Tongue (tissue), 1 donor: ENCODE measurements at regions not wholly inside any gene's neighbourhood (a gene's known extent, or its start where the extent isn't known, plus 50 kb on each side); places are given as distances from the start of the nearest gene placed in this dataset.
"Not testable (repeated sequence)": the region's sequence is repeated elsewhere in the genome, so short reads cannot be mapped to it uniquely, and the experiment has no call there.

Source experiments
- DNase-seq: peaks from one replicate; pipeline ENCODE4 v3.0.0-alpha.2; 2015

DNA sequence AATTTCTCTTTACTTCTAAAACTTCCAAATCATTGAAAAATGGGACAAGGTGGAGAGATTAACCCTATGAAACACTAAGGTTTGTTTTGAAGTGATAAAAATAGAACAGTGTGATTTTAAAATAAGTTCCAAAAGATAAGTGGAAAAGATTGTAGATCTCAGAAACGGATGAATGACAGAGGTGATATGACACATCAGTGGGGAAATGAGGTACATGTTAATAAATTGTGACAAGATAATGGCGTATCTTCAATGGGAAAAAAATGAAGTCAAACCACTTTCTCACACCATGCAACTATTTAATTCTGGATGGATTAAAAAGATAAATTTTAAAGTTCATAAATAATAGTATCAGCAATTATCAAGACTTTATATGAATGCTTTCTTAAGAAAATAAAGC, 159.7 kb upstream of the VWC2 start:
- no peak for DNase-seq

DNA sequence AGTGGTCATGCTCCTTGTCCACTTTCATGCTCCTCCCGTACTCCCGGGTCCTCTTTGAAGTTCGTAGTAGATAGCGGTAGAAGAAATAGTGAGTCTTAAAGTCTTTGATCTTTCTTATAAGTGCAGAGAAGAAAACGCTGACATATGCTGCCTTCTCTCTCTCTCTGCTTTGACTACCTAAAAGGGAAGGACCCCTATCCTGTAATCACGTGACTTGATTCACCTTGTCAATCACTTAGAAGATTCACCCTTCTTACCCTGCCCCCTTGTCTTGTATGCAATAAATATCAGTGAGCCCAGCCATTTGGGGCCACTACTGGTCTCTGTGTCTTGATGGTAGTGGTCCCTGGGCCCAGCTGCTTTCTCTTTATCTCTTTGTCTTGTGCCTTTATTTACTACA, 158.5 kb upstream of the VWC2 start:
- not testable (repeated sequence) for DNase-seq

DNA sequence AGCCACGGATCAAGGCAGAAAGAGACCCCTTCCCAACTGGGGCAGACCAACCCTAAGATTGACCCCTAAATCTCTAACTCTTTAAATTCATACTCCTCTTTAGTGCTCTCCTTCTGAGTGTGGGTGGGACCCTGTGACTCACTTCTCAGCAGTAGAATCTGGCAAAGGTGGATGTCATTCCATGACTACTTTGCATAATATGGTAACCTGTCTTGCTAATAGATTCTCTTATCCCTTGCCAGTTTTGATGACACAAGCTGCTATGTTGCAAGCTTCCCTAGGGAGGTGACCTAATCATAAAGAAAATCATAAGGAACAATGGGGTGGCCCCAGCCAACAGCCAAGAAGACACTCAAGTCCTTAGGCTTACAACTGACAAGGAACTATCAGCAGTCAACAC, 155.4 kb upstream of the VWC2 start:
- no peak for DNase-seq

DNA sequence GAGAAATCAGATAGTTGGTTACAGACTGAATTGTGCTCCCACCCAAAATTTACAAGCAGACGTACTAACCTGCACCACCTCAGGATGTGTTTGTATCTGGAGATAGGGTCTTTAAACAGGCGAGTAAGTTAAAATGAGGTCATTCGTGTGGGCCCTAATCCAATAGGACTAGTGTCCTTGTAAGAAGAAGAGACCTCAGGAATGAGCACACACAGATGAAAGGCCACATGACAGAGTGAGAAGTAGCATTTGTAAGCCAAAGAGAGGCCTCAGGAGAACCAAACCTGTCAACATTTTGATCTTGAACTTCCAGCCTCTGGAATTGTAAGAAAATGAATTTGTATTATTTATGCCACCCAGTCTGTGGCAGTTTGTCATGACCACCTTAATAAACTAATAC, 149.5 kb upstream of the VWC2 start:
- DNase-seq = no peak

DNA sequence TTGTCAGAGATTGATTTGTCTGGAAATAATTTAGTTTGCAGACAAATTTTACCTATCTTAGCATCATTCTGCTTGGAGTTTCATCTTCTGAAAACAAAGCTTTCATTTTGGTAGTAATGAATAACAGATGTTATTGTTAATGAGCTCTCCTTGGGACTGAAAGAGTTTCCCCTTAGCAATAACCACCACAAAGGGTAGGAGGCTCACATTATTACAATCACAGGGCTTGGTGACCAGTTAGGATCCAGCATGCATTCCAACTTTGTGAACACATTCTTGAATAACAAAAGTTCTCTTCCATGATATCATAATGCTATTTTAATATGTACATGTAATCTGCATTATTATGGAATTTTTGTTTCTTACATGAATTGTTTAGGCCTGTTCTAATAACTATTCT, 148.8 kb upstream of the VWC2 start:
- peak; percentile 12 for DNase-seq

DNA sequence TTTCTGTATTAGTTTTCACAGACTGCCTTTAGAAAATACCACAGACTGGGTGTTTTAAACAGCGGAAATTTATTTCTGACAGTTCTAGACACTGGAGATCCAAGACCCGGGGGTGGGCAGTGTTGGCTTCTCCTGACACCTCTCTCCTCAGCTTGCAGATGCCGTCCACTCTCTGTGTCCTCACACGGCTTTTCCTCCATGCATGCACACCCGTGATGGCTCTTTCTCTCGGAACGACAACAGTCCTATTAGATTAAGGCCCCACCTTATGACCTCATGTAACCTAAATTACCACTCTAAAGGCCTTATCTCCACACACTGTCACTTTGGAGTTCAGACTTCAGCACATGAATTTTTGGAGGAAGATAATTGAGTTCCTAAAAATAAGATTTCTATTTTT, 142.9 kb upstream of the VWC2 start:
- DNase-seq = no peak

DNA sequence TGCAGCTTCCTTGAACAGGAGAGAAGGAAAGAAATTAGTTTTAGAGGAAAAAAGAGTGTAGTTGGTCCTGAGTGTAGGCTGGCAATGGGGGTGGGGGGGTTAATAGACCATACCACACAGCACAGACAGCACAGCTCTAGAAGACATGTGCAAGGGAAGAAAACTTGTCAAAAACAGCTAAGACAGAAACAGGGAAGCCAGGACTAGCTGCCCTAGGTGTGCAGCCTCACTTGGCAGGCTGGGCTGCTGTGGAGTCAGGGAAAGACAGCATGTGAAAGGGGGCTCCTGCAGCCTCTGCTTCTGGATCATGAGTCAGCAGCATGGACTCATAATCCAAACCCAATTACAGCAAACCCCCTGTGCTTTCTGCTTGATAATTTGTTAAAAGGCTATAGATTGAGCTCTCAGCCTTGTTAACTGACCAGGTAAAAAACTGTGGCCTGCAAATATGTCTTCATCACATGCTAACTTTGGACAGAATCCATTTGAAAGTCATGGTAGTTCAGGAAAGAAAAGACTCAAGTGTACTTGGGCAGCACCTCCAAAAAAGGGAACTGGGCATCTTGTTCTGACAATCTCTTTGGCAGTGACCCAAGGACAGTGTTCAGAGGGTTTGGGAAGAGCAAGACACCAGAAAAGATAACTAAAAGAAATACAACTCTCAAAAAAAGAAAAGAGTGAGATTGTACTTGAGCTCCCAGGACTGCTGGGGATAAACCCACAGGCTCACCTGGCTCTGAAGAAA, 142.2 kb upstream of the VWC2 start:
- DNase-seq = peak; percentile 5

DNA sequence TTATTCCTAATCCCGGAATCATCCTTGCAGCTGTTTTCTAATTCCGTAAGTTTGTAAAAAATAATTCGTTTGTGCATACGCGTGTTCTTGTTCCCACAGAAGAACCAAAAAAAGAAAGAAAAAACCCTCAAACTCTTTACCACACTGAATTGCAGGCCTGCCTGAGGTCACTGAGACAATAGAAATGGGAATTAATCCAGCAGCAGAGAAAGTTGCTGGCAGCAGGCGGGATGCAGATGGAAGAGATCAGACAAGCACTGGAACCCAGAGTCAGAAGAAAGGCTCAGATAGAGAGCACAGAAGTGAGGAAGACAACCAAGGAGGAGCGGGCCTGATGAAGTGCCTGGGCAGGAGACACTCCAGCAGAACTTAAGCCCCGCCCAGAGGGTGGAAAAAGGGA, 141.5 kb upstream of the VWC2 start:
- DNase-seq = peak; percentile 39

DNA sequence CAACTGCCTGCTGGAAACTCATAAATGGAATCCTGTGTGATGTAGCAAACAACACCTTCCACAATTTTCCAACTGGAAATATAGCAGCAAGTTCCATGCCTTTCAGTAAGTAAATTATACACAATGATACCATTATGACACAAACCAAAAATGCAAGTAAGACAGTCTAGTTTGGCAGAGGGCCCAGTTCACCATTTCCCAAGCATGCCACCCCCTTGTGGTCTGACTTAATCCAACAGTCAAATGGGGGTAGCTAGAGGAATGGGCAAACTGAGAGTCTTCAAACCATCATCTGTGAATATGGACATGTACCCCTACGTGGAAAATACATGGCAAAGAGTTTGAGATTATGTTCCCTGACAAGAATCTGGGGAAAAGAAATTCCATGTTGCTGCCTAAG, 137.6 kb upstream of the VWC2 start:
- DNase-seq = no peak

DNA sequence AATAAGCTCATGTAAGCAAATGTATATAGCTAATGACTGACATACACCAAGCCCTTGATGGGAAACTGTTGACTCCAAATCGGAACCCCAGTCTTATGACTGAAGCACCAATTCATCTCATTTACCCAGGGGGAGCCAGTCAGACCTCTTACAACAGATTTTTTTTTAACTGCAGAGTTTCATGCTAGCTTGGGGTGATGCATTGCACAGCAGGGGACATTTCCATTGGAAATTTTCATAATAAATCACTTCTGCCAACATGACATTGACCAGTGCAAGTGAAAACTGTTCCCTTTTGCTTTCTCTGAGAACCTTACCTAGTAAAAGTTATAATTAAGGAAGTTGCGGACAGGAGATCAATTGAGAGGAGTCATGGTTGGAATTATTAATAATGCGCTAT, 137.0 kb upstream of the VWC2 start:
- DNase-seq = no peak

DNA sequence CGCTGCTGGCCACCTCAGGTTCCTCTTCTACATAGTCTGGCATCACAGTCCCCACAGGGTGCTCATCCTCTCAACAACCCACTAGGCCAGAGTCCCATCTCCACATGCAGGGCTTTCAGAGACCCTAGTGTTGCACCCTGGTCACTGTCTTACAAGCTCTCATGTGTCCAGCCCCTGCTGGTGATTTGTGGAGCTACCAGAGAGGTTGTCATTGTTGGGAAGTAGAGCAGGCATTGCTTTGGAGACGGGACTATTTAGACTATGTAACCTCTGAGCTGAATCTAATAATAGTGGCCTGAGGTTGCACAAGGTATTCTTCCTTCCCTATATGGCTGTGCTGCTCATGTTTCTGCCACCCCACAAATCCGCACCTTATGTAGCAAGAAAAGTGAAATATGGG, 135.3 kb upstream of the VWC2 start:
- DNase-seq = no peak

DNA sequence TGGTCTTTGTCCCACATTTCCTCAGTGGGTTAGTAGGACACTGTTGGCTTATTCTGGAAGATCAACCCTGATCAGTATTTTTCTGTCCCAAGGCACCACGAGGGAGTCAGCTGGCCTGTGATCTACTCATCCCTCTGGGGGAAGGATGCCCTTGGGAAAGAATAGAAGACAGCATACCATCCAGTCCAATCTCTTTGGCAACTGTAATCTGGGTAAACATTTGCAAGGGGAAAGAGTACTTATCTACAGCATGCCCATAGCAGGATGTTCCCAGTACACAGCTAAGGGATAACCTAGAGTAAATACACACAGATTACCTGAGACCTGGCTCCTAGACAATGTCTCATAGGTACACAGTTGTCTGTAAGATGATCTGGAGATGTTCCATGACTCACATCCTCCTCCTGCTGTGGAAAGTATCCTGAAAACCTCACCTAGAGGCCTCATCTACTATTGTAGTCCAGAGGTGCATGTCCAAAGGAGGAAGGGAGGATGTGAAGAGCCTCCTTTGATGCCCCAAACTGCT, 134.3 kb upstream of the VWC2 start:
- DNase-seq = no peak

DNA sequence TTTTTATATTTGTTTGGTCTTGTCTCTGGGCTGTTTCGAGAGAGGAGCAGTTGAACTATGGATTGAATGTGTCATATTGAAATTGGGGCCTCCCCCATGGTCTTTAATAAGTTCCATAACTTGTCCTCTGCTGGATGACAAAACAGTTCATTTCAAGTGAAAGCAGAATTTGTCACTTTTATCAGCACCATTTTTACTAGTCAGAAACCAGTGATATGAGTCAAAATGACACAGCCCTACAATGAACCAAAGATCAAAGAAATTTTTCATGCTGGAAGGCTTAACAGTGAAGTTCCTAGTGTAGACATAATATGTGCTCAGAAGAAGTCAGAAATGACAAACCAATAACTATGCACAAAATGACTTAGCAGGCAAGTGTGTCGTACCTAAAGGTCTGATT, 133.6 kb upstream of the VWC2 start:
- no peak for DNase-seq

DNA sequence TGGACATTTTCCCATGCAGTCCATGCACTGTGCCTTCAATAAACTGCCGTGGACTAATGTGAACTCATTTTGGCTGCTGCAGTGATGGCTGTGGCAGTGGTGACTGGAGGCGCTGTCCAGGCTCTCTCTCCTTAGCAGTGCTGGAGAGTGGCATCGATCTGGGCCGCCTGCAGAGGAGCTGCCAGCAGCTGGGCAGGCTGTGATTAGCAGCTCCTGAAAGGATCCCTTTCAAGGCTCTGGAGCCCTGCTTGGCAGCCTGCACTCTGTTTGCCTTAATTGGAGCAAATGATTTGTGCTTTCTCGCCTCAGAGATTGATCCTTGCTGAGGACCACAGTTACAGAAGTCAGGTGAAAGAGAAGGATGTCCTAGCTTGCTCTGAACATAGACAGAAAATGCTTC, 130.1 kb upstream of the VWC2 start:
- DNase-seq = peak; percentile 26

DNA sequence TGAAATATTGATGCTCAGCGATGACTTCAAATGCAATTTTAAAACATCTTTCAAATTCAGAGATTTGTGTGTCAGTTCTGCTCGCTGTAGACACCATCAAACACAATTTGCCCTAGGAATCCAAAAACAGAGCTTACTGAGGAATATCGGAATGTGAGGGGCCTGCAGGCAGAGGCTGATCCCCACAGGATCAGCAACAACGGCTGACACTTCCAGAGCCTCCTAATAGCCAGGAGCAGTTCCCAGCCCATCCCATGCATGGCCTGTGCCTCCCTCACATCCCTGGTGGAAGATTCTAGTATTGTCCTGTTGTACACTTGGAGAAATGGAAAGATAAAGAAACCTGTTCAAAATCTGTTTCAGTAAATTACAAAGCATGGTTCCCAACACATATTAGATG, 129.7 kb upstream of the VWC2 start:
- no peak for DNase-seq

DNA sequence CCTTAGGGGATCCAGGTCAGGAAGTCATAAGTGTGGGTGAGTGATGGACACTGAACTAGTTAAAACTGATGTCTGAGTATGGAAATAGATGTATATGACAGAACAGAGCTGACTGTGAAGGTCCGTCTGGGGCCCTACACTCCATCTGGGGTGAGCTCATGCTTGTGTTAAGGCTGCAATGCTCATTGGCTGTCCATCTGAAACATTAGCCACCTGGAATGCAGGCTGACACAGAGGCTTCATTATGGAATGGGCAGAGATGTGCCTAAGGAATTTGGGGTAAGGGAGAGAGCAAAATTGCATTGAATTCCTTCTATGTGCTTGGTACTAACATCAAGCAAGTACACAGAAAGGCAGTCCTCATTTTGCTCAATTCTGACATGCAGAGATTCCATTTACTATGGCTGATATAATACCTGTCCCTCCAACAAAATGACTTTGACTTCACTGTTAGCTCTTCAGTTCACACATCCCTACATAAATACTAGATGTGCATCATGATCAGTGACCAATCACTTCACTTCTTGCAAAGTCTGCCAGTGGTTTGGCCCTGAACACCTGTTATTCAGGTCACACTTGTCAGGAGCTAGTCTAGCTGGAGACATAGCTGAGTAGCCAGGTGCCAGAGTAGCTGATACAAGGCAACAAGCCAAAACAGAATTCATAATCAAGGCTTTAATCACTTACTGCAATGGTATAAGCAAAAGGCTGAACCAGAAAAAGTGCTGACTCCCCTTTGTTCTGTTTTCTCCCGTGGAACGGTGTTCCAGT, 128.9 kb upstream of the VWC2 start:
- DNase-seq = peak; percentile 7

DNA sequence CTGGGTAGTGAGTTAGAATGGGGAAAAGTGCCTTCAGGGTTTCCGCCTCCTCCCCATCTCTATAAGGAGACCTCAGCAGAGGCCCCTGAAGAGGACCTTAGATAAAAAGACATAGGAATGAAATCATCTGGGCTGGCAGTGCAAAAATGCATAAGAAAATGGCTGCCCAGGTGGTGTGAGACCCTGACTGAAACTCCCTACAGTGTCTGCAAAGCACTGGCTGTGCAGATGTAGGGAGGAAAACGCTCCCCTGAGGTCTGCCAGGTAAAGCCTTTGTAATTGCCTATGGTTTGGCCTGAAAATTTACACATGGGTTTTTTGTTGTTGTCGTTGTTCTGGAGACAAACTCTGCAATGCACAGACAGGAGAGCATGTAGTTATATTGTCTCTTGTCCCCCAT, 128.1 kb upstream of the VWC2 start:
- no peak for DNase-seq

DNA sequence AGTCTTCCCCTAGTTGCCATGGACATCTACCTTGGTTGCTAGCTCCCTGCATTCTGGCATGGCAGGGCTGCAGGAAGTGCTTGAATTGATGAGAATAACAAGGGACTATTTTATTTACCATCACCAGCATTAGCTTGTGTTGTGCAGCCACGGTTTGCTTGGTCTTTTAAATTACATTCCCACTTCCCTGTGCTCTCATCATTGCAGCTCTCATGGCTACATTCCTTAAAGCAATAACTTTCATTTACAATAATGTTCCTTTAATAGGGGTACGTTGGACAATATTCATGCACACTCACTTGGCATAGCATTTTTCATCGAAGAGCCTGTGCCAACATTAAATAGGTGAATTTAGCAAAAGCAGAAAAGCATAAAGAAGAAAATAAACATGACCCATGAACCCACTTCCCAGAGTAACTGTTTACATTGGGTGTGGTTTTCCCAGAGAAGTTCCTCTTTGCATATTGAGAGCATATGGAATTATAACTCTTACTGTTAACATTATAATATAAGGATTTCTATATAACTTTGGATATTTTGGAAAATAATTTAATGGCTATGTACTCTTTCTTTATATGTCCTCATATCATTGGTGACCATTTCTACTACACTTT, 113.2 kb upstream of the VWC2 start:
- no peak for DNase-seq

DNA sequence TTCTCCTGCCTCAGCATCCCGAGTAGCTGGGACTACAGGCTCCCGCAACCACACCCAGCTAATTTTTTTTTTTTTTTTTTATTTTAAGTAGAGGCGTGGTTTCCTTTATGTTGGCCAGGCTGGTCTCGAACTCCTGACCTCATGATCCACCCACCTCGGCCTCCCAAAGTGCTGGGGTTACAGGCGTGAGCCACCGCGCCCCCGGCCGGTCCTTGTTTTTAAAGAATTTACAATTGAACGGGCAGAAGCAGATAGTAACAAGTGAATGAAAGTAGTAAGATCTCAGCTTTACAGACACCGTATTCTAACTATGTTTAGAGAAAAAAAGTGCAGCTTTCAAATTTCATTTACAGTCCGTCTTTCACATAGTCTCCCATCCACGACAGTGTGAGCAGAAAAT, 112.5 kb upstream of the VWC2 start:
- no peak for DNase-seq

DNA sequence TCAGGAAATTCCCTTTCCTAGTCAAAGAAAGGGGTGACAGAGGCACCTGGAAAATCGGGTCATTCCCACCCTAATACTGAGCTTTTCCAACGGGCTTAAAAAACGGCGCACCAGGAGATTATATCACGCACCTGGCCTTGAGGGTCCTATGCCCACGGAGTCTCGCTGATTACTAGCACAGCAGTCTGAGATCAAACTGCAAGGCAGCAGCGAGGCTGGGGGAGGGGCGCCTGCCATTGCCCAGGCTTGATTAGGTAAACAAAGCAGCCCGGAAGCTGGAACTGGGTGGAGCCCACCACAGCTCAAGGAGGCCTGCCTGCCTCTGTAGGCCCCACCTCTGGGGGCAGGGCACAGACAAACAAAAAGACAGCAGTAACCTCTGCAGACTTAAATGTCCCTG, 107.5 kb upstream of the VWC2 start:
- not testable (repeated sequence) for DNase-seq

DNA sequence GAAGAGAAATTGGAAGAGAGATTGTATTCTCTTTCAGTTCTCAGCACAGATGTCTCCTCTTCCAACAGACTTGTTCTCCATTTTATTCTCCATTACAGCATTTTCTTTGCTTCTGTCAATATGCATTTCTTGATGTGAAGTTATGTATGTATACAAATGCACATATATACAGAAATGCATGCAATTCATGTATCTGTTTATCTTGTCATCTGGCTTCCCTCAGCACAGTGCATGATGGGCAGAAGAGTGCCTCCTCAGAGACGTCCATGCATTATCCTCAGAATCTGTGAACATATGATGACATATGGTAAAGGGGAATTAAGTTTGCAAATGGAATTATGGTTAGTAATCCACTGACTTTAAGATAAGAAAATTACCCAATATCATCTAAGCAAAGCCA, 106.7 kb upstream of the VWC2 start:
- DNase-seq = no peak

DNA sequence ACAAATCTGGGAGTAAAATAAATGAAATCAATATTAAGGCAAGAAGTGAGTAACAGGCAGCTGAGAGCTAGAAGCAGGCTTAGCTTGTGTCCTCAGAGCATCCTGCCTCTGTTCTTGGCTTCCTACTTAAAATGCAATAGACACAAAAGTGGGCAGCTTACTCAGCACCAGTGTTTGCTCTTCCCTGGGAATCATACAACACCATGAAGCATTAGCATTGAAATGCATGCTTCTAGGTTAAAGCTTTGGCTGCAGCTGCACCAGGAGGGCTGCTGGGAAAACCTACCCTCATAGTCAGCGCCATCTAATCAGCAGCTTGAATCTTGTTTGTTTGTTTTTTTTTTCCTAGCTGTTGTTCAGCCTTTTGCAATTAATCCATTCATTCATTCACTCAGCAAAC, 104.2 kb upstream of the VWC2 start:
- DNase-seq = no peak

DNA sequence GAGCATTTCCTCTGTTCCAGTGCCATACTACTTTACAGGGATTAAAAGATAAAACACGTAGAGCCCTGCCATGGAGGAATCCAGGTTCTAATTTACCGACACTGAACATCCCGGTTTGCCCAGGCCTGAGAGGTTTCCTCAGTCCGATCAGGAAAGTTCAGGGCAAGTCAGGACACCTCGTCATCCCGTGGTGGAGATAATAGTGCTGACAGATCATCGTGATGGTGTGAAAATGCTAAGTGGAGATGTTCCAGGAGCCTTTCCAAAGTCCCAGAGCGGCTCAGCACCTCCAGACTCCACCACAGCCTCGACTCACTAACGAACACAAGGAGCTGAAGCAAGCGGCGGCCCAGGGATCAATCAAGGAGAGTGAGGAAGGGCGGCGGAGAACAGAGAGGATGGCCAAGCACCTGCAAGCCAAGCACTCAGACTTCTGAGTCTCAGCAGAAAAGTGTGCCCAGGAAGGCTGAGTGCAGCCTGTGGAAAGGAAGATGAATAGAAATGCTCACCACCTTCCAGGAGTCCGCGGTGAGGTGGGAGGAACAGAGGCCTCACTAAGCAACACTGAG, 103.7 kb upstream of the VWC2 start:
- no peak for DNase-seq
